ENCODE measurements at regions not wholly inside any gene's neighbourhood (a gene's known extent, or its start where the extent isn't known, plus 50 kb on each side); places are given as distances from the start of the nearest gene placed in this dataset.

DNA sequence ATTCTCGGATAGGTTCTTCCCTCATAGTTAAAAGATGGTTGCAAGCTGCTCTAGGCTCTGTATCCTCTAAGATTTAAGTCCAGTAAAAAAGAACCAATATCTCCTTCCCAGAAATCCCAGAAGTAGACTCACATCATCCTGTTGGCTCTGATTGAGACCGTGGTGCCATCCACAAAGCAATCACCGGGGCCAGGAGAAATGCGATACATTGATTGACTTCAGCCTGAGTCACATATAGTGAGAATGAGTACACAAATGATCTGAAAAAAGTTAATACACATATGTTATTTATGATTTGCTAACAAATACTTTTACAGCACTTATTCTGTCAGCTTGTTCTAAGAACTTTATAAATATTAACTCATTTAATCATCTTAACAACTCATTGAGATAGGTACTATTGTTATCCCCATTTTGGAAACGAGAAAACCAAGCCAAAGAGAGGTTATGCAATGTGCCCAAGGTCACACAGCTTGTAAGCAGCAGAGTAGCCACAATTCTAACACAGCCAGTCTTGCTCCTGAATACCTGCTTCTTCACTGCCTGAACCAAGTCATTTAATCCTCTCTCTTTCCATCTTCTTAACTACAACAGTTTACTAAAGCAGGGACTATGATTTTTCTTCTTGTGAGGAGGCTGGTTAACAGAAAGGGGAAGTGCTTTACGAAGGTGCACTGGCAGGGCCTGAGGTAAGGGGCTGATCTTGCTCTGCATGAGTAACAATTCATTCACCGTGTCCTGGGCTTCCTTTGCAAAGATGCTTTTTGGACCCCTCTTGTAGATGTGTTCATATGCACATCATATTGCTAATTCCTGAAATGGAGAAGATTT lies 177.0 kb downstream of the REEP3 start:
- Mint-ChIP-seq H3K4me1 (peaks cover 19% of the 10 kb centered on the region), H3K4me3 (no peak overlapping the region), H3K27me3 (ENCODE audit: low read depth) (no peaks in the 10 kb centered on the region), H3K9me3 (peaks cover 5% of the 10 kb centered on the region), H3K27ac (no peak overlapping the region), H3K36me3 (no peaks in the 10 kb centered on the region)
- TF ChIP-seq, protein P1, sequence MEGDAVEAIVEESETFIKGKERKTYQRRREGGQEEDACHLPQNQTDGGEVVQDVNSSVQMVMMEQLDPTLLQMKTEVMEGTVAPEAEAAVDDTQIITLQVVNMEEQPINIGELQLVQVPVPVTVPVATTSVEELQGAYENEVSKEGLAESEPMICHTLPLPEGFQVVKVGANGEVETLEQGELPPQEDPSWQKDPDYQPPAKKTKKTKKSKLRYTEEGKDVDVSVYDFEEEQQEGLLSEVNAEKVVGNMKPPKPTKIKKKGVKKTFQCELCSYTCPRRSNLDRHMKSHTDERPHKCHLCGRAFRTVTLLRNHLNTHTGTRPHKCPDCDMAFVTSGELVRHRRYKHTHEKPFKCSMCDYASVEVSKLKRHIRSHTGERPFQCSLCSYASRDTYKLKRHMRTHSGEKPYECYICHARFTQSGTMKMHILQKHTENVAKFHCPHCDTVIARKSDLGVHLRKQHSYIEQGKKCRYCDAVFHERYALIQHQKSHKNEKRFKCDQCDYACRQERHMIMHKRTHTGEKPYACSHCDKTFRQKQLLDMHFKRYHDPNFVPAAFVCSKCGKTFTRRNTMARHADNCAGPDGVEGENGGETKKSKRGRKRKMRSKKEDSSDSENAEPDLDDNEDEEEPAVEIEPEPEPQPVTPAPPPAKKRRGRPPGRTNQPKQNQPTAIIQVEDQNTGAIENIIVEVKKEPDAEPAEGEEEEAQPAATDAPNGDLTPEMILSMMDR (IDR thresholded peaks at IDR 0.05; ENCODE audit: unreplicated experiment) = no peak
- no peak for DNase-seq (ENCODE audit: low spot score in 2 of 2, unreplicated experiment in 2 of 2)

DNA sequence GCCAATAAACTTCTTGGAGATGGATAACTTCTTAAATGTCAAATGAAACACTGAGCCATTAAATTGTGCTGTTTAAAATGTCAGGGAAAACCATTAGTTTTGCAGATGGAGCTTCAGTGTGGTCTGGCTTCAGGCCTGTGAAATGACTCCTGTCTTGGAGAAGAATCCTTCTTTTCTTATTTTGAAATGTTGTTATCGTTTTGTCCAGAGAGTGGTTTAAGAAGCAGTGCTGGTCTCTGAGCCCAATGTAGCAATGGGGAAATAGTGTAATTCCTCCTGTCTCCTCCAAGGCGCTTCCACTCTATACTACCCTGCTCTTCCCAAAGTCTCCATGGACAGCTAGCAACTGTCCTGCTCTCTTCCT lies 177.6 kb downstream of the REEP3 start:
- Mint-ChIP-seq H3K36me3 (no peaks in the 10 kb centered on the region), H3K4me3 (no peak overlapping the region), H3K9me3 (peaks cover 3% of the 10 kb centered on the region), H3K4me1 (peaks cover 19% of the 10 kb centered on the region), H3K27ac (no peak overlapping the region), H3K27me3 (ENCODE audit: low read depth) (no peaks in the 10 kb centered on the region)
- TF ChIP-seq, protein P1 (IDR thresholded peaks at IDR 0.05; ENCODE audit: unreplicated experiment) = no peak
- DNase-seq (ENCODE audit: low spot score in 2 of 2, unreplicated experiment in 2 of 2) = no peak

DNA sequence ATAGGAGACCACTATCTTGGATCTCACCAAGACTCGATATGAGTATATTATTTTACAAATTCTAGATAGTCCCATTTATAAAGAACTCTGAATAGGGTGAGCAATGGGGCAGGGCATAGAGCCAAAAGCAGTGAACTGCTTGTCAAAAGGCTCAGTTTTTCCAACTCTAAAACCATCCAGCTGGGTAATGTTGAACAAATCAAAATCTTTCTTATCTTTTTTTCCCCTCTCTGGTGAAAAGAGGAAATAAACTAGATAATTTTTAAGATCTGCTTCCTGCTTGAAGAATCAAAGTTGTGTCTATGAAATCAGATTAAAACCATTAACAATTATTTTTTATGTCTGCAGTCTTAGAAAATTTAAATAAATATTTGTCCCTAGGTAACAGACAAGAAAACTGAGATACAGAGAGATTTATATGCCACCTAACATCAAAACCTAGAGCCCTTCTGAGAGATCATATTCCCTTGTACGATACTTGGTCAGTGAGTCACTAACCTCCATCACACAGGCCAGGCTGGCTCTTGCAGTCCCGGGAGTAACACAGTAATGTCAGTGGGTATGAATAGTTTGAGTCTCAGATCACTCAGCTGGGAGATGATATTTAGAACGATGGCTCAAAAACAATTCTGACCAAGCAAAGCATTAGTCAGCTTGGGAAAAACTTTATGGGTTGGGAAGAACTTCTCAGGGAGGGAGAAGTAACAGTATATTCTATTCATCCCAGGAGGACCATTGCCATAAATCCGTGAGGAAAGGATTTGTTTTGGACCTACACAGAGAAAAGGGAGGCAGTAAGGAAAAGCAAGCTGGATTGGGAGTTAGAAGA lies 178.8 kb downstream of the REEP3 start:
- Mint-ChIP-seq H3K9me3 (no peaks in the 10 kb centered on the region), H3K4me3 (no peak overlapping the region), H3K4me1 (peaks cover 19% of the 10 kb centered on the region), H3K27me3 (ENCODE audit: low read depth) (no peaks in the 10 kb centered on the region), H3K27ac (peak overlapping the region; percentile 71), H3K36me3 (no peaks in the 10 kb centered on the region)
- TF ChIP-seq, protein P1 (IDR thresholded peaks at IDR 0.05; ENCODE audit: unreplicated experiment) = no peak
- no peak for DNase-seq (ENCODE audit: low spot score in 2 of 2, unreplicated experiment in 2 of 2)

DNA sequence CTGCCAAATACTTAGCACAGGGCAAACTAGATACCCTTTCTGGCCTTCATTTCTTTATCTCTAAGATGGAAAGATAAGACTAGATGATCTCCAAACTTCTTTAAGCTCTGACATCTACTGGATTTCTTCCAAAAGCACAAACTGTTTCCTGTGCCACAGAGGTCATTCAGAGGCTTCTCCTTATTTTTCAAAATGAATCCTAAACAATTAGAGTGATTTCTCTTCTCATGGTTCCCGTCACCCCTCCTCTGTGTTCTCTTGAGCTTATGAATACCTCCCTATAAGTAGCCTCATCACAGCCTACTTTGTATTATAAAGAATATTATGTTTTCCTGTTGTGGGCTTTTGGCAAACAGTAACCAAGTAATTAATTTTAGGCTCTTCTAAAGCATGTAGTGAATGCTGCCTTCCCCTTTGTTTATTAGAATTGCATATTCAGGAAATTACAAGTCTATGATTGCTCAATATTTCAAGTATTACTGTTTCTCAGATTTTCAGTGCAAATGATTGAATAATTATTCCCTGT lies 179.5 kb downstream of the REEP3 start:
- Mint-ChIP-seq H3K4me3 (no peak overlapping the region), H3K27me3 (ENCODE audit: low read depth) (no peaks in the 10 kb centered on the region), H3K36me3 (no peaks in the 10 kb centered on the region), H3K4me1 (peaks cover 19% of the 10 kb centered on the region), H3K9me3 (no peaks in the 10 kb centered on the region), H3K27ac (peak overlapping the region; percentile 71)
- TF ChIP-seq, protein P1 (IDR thresholded peaks at IDR 0.05; ENCODE audit: unreplicated experiment) = no peak
- no peak for DNase-seq (ENCODE audit: low spot score in 2 of 2, unreplicated experiment in 2 of 2)

DNA sequence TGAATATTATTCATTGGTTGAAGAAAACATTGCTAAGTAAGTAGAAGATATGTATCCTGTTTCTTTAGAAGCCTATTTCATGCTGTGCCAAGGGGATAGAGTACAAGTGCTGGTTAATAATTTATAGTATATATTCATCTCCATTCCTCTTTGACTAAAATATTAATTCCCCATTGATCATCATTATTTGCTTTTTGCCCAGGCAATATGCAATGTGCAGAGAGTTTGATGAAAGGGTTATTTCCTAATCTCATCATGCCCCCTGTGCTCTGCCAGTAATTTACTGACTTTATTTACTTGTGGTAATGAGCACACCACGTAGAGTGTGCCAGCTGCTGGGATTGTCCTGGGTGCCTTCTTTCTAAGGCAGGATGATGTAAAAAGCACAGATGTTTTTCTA lies 180.9 kb downstream of the REEP3 start:
- Mint-ChIP-seq H3K27ac (no peak overlapping the region), H3K4me1 (peaks cover 19% of the 10 kb centered on the region), H3K36me3 (no peaks in the 10 kb centered on the region), H3K4me3 (no peak overlapping the region), H3K9me3 (no peaks in the 10 kb centered on the region), H3K27me3 (ENCODE audit: low read depth) (no peaks in the 10 kb centered on the region)
- TF ChIP-seq, protein P1 (IDR thresholded peaks at IDR 0.05; ENCODE audit: unreplicated experiment) = no peak
- no peak for DNase-seq (ENCODE audit: low spot score in 2 of 2, unreplicated experiment in 2 of 2)

Data from mesothelial cell of epicardium (in vitro differentiated cells).